Erythroblast (primary cell): ENCODE measurements at regions not wholly inside any gene's neighbourhood (a gene's known extent, or its start where the extent isn't known, plus 50 kb on each side); places are given as distances from the start of the nearest gene placed in this dataset.

Source experiments
- DNase-seq, 2 experiments: peaks; one replicate each; lab custom pipeline; 2025; lab: John Stamatoyannopoulos, UW
- GATA1 ChIP-seq: IDR thresholded peaks from 2 replicates; pipeline ENCODE4 v1.6.1; 2011; ENCODE audit warnings: low read depth, mild to moderate bottlenecking, control low read depth, low read length, moderate library complexity
- POLR2A ChIP-seq: IDR thresholded peaks from 2 replicates; pipeline ENCODE4 v1.6.1; 2011; ENCODE audit warnings: mild to moderate bottlenecking, low read length

GRCh38 chr1:196001188-196001587 lies 607.1 kb downstream of the KCNT2 start:
- no peak for DNase-seq
- TF ChIP-seq GATA1 (no peak), POLR2A (no peak)

DNA sequence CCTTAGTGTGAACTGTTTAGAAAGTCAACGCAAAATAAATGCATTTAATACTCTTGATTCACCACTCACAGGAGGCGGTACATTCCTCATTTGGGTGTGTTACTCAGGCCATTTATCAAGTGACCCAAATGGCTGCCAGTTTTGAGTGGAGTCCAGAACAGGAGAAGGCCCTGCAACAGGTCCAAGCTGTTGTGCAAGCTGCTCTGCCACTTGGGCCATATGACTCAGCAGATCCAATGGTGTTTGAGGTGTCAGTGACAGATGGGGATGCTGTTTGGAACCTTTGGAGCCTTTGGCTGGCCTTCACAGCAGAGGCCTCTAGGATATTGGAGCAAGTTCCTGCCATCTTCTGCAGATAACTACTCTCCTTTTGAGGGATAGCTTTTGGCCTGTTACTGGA lies 609.2 kb downstream of the KCNT2 start:
- no peak for DNase-seq
- TF ChIP-seq GATA1 (no peak), POLR2A (no peak)

- TF ChIP-seq GATA1 = no peak
- no peak for TF ChIP-seq POLR2A
- DNase-seq = no peak
Observed at GRCh38 chr1:195981448-195982139, 626.6 kb downstream of the KCNT2 start.

DNA sequence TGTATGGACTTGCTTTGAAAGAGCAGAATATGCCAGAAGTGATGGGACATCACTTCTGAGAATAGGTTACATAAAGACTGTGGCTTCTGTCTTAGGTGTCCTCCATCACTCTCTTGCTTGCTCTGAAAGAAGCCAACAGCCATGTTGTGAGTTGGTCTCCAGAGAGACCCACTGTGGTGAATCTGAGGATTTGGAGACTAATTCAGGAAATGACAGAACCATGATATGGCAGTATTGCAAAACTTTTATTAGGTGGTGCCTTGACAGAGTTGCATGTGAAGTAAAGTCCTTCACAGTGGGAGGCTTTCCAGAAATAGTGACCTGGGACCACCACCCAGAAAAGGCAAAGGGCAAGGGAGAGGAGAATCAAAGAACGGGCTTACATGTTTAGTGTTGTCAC lies 628.6 kb downstream of the KCNT2 start:
- DNase-seq = no peak
- TF ChIP-seq POLR2A (no peak), GATA1 (no peak)

GRCh38 chr1:195973311-195973904 lies 634.8 kb downstream of the KCNT2 start:
- DNase-seq = no peak
- TF ChIP-seq POLR2A = no peak
- TF ChIP-seq GATA1 = no peak

DNA sequence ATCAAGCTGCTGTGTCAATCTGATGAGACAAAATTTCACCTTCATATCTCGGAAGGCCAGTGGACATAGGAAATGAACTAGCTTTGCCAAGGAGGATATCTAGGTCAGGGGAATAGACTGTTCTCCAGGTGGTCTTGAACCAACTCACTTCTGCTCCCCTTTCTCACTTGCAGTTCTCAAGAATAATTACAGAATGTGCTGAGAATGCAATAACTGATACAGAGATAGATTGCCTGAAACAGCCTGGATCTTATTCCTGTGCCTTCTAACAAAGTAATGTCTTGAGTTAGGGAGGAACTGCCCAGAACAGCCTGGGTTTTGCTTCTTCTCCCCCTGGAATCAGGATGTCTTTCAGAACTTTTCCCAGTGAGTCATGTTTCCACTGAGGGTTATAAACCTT lies 636.7 kb downstream of the KCNT2 start:
- TF ChIP-seq POLR2A = no peak
- TF ChIP-seq GATA1 = no peak
- DNase-seq = no peak

- no peak for DNase-seq
- TF ChIP-seq GATA1 (no peak), POLR2A (no peak)
Observed at GRCh38 chr1:195970209-195970608, 638.0 kb downstream of the KCNT2 start.

GRCh38 chr1:195965475-195965874 lies 642.8 kb downstream of the KCNT2 start:
- TF ChIP-seq POLR2A (no peak), GATA1 (no peak)
- no peak for DNase-seq

GRCh38 chr1:195965036-195965435 lies 643.2 kb downstream of the KCNT2 start:
- no peak for DNase-seq
- no peak for TF ChIP-seq GATA1
- no peak for TF ChIP-seq POLR2A

DNA sequence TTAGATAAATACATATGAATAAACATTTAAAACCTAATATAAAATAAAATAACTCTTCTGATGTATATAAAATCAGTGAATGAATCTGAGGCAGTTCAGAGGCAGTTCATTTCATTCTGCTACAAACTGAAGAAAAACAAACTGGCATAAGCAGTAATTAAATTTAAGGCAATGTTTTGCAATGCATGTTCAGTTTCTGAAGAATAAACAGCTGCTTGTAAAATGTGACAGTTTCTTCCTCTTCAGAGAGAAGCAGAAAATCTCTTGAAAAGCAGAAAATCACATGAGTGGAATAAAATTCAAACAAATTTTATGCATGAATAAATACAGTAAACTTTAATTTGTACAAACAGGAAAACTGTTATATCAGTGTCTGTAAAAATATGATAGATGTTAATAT lies 643.7 kb downstream of the KCNT2 start:
- DNase-seq = no peak
- no peak for TF ChIP-seq GATA1
- no peak for TF ChIP-seq POLR2A

DNA sequence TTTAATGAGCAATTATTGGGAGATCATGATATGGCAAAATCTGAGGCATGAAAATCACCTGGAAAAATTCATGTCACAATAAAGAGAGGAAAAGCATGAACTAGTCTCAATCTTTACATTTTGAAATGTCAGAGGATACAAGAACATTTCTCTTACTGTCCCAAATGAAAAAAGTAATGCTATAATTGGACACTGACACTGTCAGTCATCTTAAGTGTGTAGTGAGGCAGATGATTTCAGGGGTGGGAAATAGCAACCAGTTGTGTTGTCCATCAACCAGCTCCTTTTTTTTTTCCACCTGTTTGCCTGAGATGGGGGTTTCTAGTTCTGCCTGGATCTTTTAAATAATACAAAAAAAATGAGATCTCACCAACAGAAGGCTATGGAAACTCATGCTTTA lies 646.2 kb downstream of the KCNT2 start:
- TF ChIP-seq POLR2A = no peak
- no peak for TF ChIP-seq GATA1
- DNase-seq = no peak

- no peak for DNase-seq
- TF ChIP-seq POLR2A (no peak), GATA1 (no peak)
Observed at GRCh38 chr1:195960580-195960979, 647.7 kb downstream of the KCNT2 start.

GRCh38 chr1:195958131-195958530 lies 650.1 kb downstream of the KCNT2 start:
- TF ChIP-seq POLR2A (no peak), GATA1 (no peak)
- no peak for DNase-seq

DNA sequence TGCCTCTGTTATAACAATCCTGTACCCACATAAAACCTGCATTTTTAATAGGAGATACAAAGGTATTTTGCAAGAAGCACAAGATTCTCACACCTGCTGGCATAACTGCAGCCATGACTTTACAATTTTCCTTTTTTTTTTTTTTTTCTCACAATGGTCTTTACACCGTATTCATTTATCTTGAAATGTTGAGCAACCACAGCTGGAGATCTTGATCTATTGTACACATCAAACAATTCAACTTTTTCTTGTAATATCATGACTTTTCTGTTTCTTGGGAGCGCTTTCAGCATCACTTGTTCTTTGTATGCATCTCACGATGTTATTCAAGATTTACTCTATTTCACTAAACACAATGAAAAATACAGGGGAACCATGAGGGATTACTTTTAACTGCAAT lies 651.4 kb downstream of the KCNT2 start:
- TF ChIP-seq POLR2A = no peak
- no peak for TF ChIP-seq GATA1

DNA sequence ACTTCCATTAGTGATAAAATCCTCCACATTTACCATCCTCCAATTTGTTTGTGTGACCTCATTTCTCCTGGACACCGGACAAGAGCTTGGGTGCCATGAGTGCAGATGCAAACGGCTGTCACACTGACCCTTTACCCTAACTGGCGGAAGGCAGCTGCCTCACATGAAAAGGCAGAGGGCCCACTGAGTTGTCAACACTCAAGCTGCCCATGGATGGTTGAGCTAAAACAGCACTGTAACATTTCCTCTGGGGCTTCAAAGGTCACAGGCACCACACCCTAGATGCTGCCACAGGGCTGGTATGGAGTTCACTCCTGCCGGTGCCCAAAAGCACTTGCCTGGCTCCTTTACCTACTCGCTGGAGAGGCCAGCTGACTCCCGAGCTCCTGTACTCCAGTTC lies 653.4 kb downstream of the KCNT2 start:
- no peak for TF ChIP-seq POLR2A
- TF ChIP-seq GATA1 = no peak
- DNase-seq = no peak

More for the DNA sequence above, 651.4 kb downstream of the KCNT2 start:
- DNase-seq = no peak
